Mesenchymal stem cell (in vitro differentiated cells and primary cell): ENCODE measurements at regions not wholly inside any gene's neighbourhood (a gene's known extent, or its start where the extent isn't known, plus 50 kb on each side); places are given as distances from the start of the nearest gene placed in this dataset.

Experiments
- DNase-seq: peaks from one replicate; pipeline ENCODE4 v3.0.0-alpha.2; 2013
- H2AFZ ChIP-seq: one replicate; pipeline ENCODE4 v1.6.1; 2013; ENCODE audit warnings: low read depth, mild to moderate bottlenecking, control low read depth, inconsistent platforms, low read length, moderate library complexity
- H2AK5ac ChIP-seq: 2 replicates; pipeline ENCODE4 v1.6.1; 2013; ENCODE audit warnings: low read length, moderate library complexity, mild to moderate bottlenecking, inconsistent platforms; ENCODE audit not compliant: severe bottlenecking
- H2BK120ac ChIP-seq: one replicate; pipeline ENCODE4 v1.6.1; 2013; ENCODE audit warnings: low read depth, mild to moderate bottlenecking, inconsistent platforms, low read length, moderate library complexity
- H2BK12ac ChIP-seq, 2 experiments: one replicate each; pipeline ENCODE4 v1.6.1; 2013; ENCODE audit warnings: inconsistent platforms in 2 of 2, low read length in 2 of 2, mild to moderate bottlenecking in 2 of 2, moderate library complexity in 2 of 2, control low read depth in 1 of 2
- H2BK15ac ChIP-seq: one replicate; pipeline ENCODE4 v1.6.1; 2013; ENCODE audit warnings: mild to moderate bottlenecking, low read depth, inconsistent platforms; ENCODE audit not compliant: poor library complexity, severe bottlenecking
- H2BK5ac ChIP-seq: 2 replicates; pipeline ENCODE4 v1.6.1; 2013; ENCODE audit warnings: low read depth, mild to moderate bottlenecking, low read length, control low read depth, inconsistent platforms; ENCODE audit not compliant: poor library complexity, severe bottlenecking
- H3K14ac ChIP-seq, 2 experiments: one replicate each; pipeline ENCODE4 v1.6.1; 2013; ENCODE audit warnings: inconsistent platforms in 2 of 2, low read length in 2 of 2, control low read depth in 1 of 2, mild to moderate bottlenecking in 1 of 2, moderate library complexity in 1 of 2
- H3K18ac ChIP-seq, 2 experiments: one replicate each; pipeline ENCODE4 v1.6.1; 2013; ENCODE audit warnings: inconsistent platforms in 2 of 2, low read length in 2 of 2, control low read depth in 1 of 2, low read depth in 1 of 2, mild to moderate bottlenecking in 1 of 2
- H3K23ac ChIP-seq, 2 experiments: one replicate each; pipeline ENCODE4 v1.6.1; 2013; ENCODE audit warnings: inconsistent platforms in 2 of 2, low read length in 2 of 2, mild to moderate bottlenecking in 2 of 2, moderate library complexity in 2 of 2, control low read depth in 1 of 2
- H3K27ac ChIP-seq: 2 replicates; pipeline ENCODE4 v1.5.1; 2013; ENCODE audit warnings: mild to moderate bottlenecking, moderate library complexity, low read length, control low read depth, inconsistent platforms; ENCODE audit not compliant: poor library complexity, severe bottlenecking
- H3K27me3 ChIP-seq, 2 experiments: 2 replicates each; pipeline versions ENCODE4 v1.6.1 to v1.7.0; 2013; ENCODE audit warnings: low read length in 2 of 2, mild to moderate bottlenecking in 2 of 2, moderate library complexity in 2 of 2, control low read depth in 1 of 2, inconsistent platforms in 1 of 2; ENCODE audit not compliant: control insufficient read depth in 1 of 2, insufficient read depth in 1 of 2
- H3K36me3 ChIP-seq, 2 experiments: 2 replicates each; pipeline versions ENCODE4 v1.6.1 to v1.7.0; 2013; ENCODE audit warnings: low read length in 2 of 2, control low read depth in 1 of 2, inconsistent platforms in 1 of 2, low read depth in 1 of 2, mild to moderate bottlenecking in 1 of 2; ENCODE audit not compliant: insufficient read depth in 2 of 2, control insufficient read depth in 1 of 2
- H3K4ac ChIP-seq, 2 experiments: one replicate each; pipeline ENCODE4 v1.6.1; 2013; ENCODE audit warnings: inconsistent platforms in 2 of 2, low read length in 2 of 2, mild to moderate bottlenecking in 2 of 2, moderate library complexity in 2 of 2, control low read depth in 1 of 2, low read depth in 1 of 2
- H3K4me1 ChIP-seq: 2 replicates; pipeline ENCODE4 v1.6.1; 2013; ENCODE audit warnings: low read depth, low read length, control low read depth; ENCODE audit not compliant: control insufficient read depth, insufficient read depth
- H3K4me2 ChIP-seq: 2 replicates; pipeline ENCODE4 v1.6.1; 2013; ENCODE audit warnings: low read length, mild to moderate bottlenecking, inconsistent platforms; ENCODE audit not compliant: poor library complexity, severe bottlenecking
- H3K4me3 ChIP-seq, 2 experiments: 2 replicates each; pipeline versions ENCODE4 v1.5.1 to v1.7.0; 2013; ENCODE audit warnings: low read length in 2 of 2, mild to moderate bottlenecking in 2 of 2, control low read depth in 1 of 2, low read depth in 1 of 2; ENCODE audit not compliant: insufficient read depth in 1 of 2
- H3K79me1 ChIP-seq: replicated peaks from 2 replicates; pipeline ENCODE4 v1.6.1; 2013; ENCODE audit warnings: mild to moderate bottlenecking, control low read depth, low read length, inconsistent platforms; ENCODE audit not compliant: poor library complexity, severe bottlenecking
- H3K9ac ChIP-seq: 2 replicates; pipeline ENCODE4 v1.7.0; 2013; ENCODE audit warnings: mild to moderate bottlenecking, low read length, moderate library complexity
- H3K9me3 ChIP-seq: 2 replicates; pipeline ENCODE4 v1.7.0; 2013; ENCODE audit warnings: mild to moderate bottlenecking, low read length; ENCODE audit not compliant: control insufficient read depth
- H4K8ac ChIP-seq: one replicate; pipeline ENCODE4 v1.6.1; 2013; ENCODE audit warnings: inconsistent platforms, mild to moderate bottlenecking, low read length, moderate library complexity
- H4K91ac ChIP-seq: one replicate; pipeline ENCODE4 v1.6.1; 2013; ENCODE audit warnings: mild to moderate bottlenecking, low read length, inconsistent platforms
- WGBS: methylation state at CpG from one replicate; pipeline ENCODE4 v1.1.7; 2013; ENCODE audit warnings: mixed read lengths; 5-methylcytosine and 5-hydroxymethylcytosine counted together

DNA sequence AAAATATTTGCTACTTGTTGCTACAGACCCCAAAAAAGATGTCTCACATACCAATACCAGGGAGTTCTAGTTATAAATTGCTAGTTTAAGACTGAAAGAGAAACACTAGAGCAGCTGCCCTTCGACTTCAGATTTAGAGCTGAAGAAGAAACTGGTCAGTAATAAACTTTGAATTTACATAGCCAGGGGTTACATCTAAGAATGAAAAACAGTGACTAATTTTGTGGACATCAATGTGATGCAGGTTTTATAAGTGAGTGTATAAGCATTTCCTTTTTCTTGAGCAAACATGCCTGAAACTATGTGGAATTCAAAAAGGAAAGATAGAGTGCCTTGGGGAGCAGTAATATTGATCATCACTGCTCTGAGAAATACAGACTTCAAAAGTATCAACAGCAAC is 724.9 kb upstream of the MIR17HG start:
- H2BK12ac ChIP-seq = no peak overlapping the region
- H3K36me3 ChIP-seq = no peaks in the 10 kb centered on the region
- H2BK120ac ChIP-seq = no peak overlapping the region
- no peak overlapping the region for H3K9ac ChIP-seq
- no peak overlapping the region for H2AK5ac ChIP-seq
- no peak overlapping the region for H3K14ac ChIP-seq
- H3K27me3 ChIP-seq = no peaks in the 10 kb centered on the region
- no peak overlapping the region for H4K8ac ChIP-seq
- DNase-seq = no peak
- H4K91ac ChIP-seq = no peak overlapping the region
- H2BK15ac ChIP-seq = no peak overlapping the region
- H3K4me3 ChIP-seq = no peak overlapping the region
- no peak overlapping the region for H3K4me2 ChIP-seq
- H3K79me1 ChIP-seq = no peaks in the 10 kb centered on the region
- no peak overlapping the region for H2AFZ ChIP-seq
- H3K23ac ChIP-seq = no peak overlapping the region
- H3K4me1 ChIP-seq = no peaks in the 10 kb centered on the region
- H3K4ac ChIP-seq = no peak overlapping the region
- no peak overlapping the region for H3K18ac ChIP-seq
- no peak overlapping the region for H3K27ac ChIP-seq
- no peak overlapping the region for H2BK5ac ChIP-seq
- H3K9me3 ChIP-seq = no peaks in the 10 kb centered on the region
- WGBS = 66% methylated on average over 1 of the region's 1 CpG

DNA sequence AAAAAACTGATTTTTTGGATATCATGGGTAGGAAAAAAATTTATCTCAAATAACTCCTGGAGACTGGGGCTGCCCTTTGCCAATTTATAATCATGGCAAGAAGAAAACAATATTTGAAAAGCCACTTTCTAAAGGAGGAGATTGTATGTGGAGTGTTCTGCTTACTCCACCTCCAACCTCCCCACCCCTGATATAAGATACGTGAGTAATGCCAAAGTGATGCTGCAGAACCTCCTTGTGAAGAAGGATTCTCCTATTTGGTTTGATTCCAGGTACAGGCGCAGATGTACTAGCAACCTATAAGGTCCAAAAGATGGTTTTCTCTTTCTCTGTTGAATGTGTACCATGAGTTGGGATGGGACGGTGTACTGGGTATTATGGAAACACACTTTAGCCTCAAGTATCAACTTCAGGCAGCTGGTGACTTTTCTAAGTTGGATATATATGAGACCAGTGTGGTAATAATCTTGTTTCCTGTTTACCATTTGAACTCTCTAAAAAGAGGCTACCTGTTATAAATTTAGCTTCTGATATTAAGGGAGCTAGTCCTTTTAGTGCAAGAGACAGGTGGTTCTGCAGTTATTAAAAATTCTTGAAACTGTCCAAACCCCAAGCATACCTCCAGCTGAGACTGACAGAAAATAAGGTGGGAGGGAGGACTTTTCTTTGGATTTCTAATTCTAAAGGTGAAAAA is 724.0 kb upstream of the MIR17HG start:
- no peak overlapping the region for H3K4ac ChIP-seq
- no peak overlapping the region for H2BK5ac ChIP-seq
- no peak overlapping the region for H3K4me2 ChIP-seq
- no peaks in the 10 kb centered on the region for H3K79me1 ChIP-seq
- no peak overlapping the region for H3K18ac ChIP-seq
- 100% methylated on average over 2 of the region's 3 CpGs for WGBS
- no peak overlapping the region for H3K14ac ChIP-seq
- H3K36me3 ChIP-seq = no peaks in the 10 kb centered on the region
- H3K27ac ChIP-seq = no peak overlapping the region
- no peak overlapping the region for H4K8ac ChIP-seq
- H3K9ac ChIP-seq = no peak overlapping the region
- no peak overlapping the region for H2BK15ac ChIP-seq
- H2BK12ac ChIP-seq = no peak overlapping the region
- no peaks in the 10 kb centered on the region for H3K27me3 ChIP-seq
- H2BK120ac ChIP-seq = no peak overlapping the region
- DNase-seq = no peak
- no peak overlapping the region for H3K4me3 ChIP-seq
- no peak overlapping the region for H4K91ac ChIP-seq
- no peaks in the 10 kb centered on the region for H3K9me3 ChIP-seq
- H3K4me1 ChIP-seq = no peaks in the 10 kb centered on the region
- H2AK5ac ChIP-seq = no peak overlapping the region
- H3K23ac ChIP-seq = no peak overlapping the region
- no peak overlapping the region for H2AFZ ChIP-seq

DNA sequence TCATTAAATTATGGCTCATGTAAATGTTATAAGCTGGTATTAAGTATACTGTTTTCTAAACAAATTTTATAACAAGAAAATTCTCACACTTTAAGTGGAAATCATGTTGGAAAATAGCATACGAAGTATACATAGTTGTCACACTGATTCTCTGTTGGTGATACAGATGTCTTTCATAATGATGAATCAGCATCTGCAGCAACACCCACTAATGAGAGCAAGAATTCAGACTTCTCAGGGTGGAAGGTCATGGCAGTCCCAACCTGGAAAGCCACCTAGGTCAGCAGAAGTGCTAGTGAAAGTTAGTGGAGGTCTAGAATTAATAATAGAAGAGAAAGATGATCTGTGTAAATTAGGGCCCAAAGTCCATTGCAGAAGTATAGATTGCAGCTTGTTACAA is 719.7 kb upstream of the MIR17HG start:
- Histone ChIP-seq H3K27ac (no peak overlapping the region), H3K9ac (no peak overlapping the region), H2AK5ac (no peak overlapping the region), H4K8ac (no peak overlapping the region), H2BK15ac (no peak overlapping the region), H3K14ac (no peak overlapping the region), H3K4me3 (no peak overlapping the region), H2BK5ac (no peak overlapping the region), H4K91ac (no peak overlapping the region), H2BK12ac (no peak overlapping the region), H3K18ac (no peak overlapping the region), H2BK120ac (no peak overlapping the region), H3K36me3 (no peaks in the 10 kb centered on the region), H2AFZ (no peak overlapping the region), H3K4me2 (no peak overlapping the region), H3K9me3 (no peaks in the 10 kb centered on the region), H3K79me1 (no peaks in the 10 kb centered on the region), H3K27me3 (no peaks in the 10 kb centered on the region), H3K4ac (no peak overlapping the region), H3K23ac (no peak overlapping the region), H3K4me1 (no peaks in the 10 kb centered on the region)
- no peak for DNase-seq
- 100% methylated on average over 1 of the region's 1 CpG for WGBS

DNA sequence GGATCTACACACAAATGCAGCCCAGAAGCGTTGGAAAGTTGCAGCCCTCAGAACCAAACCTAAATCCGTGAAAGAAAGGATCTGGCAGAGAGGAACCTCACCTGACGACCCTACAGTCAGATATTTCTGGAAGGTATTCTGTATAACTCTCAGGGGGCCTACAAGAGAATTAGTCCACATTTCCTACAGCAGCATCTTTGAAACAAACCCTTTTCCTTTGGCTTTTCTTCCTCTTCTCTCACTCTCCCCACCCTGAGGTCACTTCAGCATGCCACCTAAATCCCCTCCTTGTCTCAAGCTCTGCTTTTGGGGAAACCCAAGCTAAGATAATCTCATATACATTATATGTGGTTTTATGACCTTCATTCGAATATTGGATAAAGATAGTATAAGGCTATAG is 719.0 kb upstream of the MIR17HG start:
- Histone ChIP-seq H2BK15ac (no peak overlapping the region), H3K4me1 (no peaks in the 10 kb centered on the region), H3K4me2 (no peak overlapping the region), H3K18ac (no peak overlapping the region), H3K4me3 (no peak overlapping the region), H3K79me1 (no peaks in the 10 kb centered on the region), H2BK120ac (no peak overlapping the region), H2BK5ac (no peak overlapping the region), H4K8ac (no peak overlapping the region), H3K36me3 (no peaks in the 10 kb centered on the region), H2AK5ac (no peak overlapping the region), H3K9me3 (no peaks in the 10 kb centered on the region), H3K4ac (no peak overlapping the region), H4K91ac (no peak overlapping the region), H3K23ac (no peak overlapping the region), H3K27ac (no peak overlapping the region), H3K9ac (no peak overlapping the region), H3K27me3 (no peaks in the 10 kb centered on the region), H2BK12ac (no peak overlapping the region), H3K14ac (no peak overlapping the region), H2AFZ (no peak overlapping the region)
- WGBS = 82% methylated on average over 3 of the region's 4 CpGs
- no peak for DNase-seq
